OCI-LY3 (cell line): ENCODE measurements at regions not wholly inside any gene's neighbourhood (a gene's known extent, or its start where the extent isn't known, plus 50 kb on each side); places are given as distances from the start of the nearest gene placed in this dataset.
A peak's percentile ranks its signal among the peaks of the same experiment; 100 is the strongest.
"Not testable (repeated sequence)": the region's sequence is repeated elsewhere in the genome, so short reads cannot be mapped to it uniquely, and the experiment has no call there.

Source experiments
- H2AFZ ChIP-seq: fragments of 200-600, 300-600 bp; shearing (Covaris generic); 2 replicates; pipeline ENCODE4 v1.6.0; 2014; ENCODE audit warnings: antibody characterized with exemption, low read depth, low read length
- H3K27ac ChIP-seq: fragments of 200-600, 300-600 bp; sonication (generic); 2 replicates; pipeline ENCODE4 v1.5.1; 2014; ENCODE audit warnings: mild to moderate bottlenecking, low read length, moderate library complexity, mixed read lengths
- H3K27me3 ChIP-seq: fragments of 200-600, 300-600 bp; sonication (generic); 2 replicates; pipeline ENCODE4 v1.6.1; 2014; ENCODE audit warnings: low read depth, low read length, mixed read lengths
- H3K36me3 ChIP-seq: fragments of 200-600, 300-600 bp; sonication (generic); replicated peaks from 2 replicates; pipeline ENCODE3; 2014; ENCODE audit warnings: low read depth, low read length, mixed read lengths
- H3K4me1 ChIP-seq: fragments of 300-600, 200-600 bp; sonication (generic); 2 replicates; pipeline ENCODE4 v1.6.1; 2014; ENCODE audit warnings: low read length, mixed read lengths
- H3K4me2 ChIP-seq: fragments of 200-600, 300-600 bp; sonication (generic); 2 replicates; pipeline ENCODE4 v1.6.1; 2014; ENCODE audit warnings: low read length, mixed read lengths
- H3K4me3 ChIP-seq: fragments of 300-600, 200-600 bp; sonication (generic); 2 replicates; pipeline ENCODE4 v1.5.1; 2014; ENCODE audit warnings: antibody characterized with exemption, mild to moderate bottlenecking, low read length, moderate library complexity
- H3K79me2 ChIP-seq: fragments of 300-600, 200-600 bp; shearing (Covaris generic); 2 replicates; pipeline ENCODE4 v1.6.1; 2014; ENCODE audit warnings: mild to moderate bottlenecking, low read length, mixed read lengths
- H3K9ac ChIP-seq: fragments of 300-600, 200-600 bp; shearing (Covaris generic); 2 replicates; pipeline ENCODE4 v1.6.0; 2014; ENCODE audit warnings: mild to moderate bottlenecking, low read length, moderate library complexity
- H3K9me3 ChIP-seq: fragments of 200-600, 300-600 bp; shearing (Covaris generic); 2 replicates; pipeline ENCODE4 v1.6.1; 2014; ENCODE audit warnings: low read length, mixed read lengths; ENCODE audit not compliant: insufficient read depth
- H4K20me1 ChIP-seq: fragments of 200-600, 300-600 bp; sonication (generic); 2 replicates; pipeline ENCODE4 v1.6.1; 2016; ENCODE audit warnings: low read length, mixed read lengths; ENCODE audit not compliant: insufficient read depth
- EZH2phosphoT487 ChIP-seq: fragments of 200-600 bp; shearing (Covaris generic); IDR thresholded peaks from 2 replicates; pipeline ENCODE4 v1.6.1; 2018; ENCODE audit warnings: antibody characterized with exemption, mixed run types, low read depth
- TF ChIP-seq, protein P1 (sequence below): fragments of 200-600, 300-600 bp; sonication (generic); IDR thresholded peaks from 2 replicates; pipeline ENCODE4 v1.5.1; 2014; ENCODE audit warnings: antibody characterized with exemption, low read length, low read depth

DNA sequence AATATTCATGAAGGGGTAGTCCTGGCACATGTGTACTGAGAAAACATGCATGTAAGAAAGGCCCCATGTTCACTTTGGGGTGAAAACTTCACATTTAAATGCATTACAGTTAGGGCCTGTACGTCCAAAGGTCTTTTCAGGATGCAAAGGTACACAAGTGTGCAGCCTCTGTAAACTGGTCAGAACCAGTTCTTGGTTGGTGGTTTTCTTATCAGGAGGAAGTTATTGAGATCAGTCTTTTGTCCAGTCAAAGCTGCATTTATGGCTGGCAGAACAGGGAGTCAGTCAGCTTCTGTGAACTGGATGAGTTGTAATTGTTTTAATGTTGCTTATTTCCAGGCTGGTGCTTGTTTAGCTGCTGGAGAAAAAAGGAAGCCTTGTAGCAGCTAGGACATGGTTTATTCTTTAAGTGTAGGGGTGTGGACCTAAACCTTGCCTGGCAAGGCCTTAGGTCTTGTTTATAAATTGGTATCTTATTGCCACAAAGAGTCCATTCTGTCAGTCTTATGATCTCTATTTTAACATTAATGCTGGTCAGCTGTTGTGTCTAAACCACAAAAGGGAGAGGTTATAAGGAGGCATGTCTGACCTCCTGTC lies 1906.6 kb upstream of the TENM3 start:
- TF ChIP-seq, protein P1, sequence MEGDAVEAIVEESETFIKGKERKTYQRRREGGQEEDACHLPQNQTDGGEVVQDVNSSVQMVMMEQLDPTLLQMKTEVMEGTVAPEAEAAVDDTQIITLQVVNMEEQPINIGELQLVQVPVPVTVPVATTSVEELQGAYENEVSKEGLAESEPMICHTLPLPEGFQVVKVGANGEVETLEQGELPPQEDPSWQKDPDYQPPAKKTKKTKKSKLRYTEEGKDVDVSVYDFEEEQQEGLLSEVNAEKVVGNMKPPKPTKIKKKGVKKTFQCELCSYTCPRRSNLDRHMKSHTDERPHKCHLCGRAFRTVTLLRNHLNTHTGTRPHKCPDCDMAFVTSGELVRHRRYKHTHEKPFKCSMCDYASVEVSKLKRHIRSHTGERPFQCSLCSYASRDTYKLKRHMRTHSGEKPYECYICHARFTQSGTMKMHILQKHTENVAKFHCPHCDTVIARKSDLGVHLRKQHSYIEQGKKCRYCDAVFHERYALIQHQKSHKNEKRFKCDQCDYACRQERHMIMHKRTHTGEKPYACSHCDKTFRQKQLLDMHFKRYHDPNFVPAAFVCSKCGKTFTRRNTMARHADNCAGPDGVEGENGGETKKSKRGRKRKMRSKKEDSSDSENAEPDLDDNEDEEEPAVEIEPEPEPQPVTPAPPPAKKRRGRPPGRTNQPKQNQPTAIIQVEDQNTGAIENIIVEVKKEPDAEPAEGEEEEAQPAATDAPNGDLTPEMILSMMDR: no peak
- TF ChIP-seq EZH2phosphoT487: no peak
- H3K4me3 ChIP-seq: no peak overlapping the region
- no peak overlapping the region for H3K27ac ChIP-seq
- no peaks in the 10 kb centered on the region for H3K9me3 ChIP-seq
- H3K9ac ChIP-seq: no peak overlapping the region
- H3K4me1 ChIP-seq: no peaks in the 10 kb centered on the region
- H3K79me2 ChIP-seq: no peaks in the 10 kb centered on the region
- H4K20me1 ChIP-seq: no peaks in the 10 kb centered on the region
- no peaks in the 10 kb centered on the region for H3K36me3 ChIP-seq
- H3K4me2 ChIP-seq: no peak overlapping the region
- H2AFZ ChIP-seq: 0 out of 2 replicates have a peak overlapping the region, but pooled peaks have one; percentile 53
- H3K27me3 ChIP-seq: no peaks in the 10 kb centered on the region

DNA sequence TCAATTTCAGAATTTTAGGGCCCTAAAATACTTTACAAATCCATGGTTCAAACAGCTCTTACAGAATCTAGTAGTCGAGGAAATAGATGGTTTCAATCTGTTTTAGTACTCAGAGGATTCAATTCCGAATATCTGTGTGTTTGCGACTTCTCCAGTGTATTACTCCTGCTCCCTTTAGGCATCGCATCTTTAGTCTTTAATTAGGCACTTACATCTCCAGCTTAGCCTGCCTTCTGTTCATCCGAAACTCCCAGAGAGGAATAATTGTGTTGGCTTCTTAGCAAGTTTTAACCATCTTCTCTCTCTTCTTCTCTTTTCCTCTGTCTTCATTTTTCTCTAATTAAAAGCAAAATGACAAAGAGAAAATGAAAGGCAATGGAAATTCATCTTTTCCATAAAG lies 1901.3 kb upstream of the TENM3 start:
- no peaks in the 10 kb centered on the region for H3K79me2 ChIP-seq
- no peak overlapping the region for H3K9ac ChIP-seq
- no peak overlapping the region for H2AFZ ChIP-seq
- no peaks in the 10 kb centered on the region for H3K9me3 ChIP-seq
- no peak for TF ChIP-seq EZH2phosphoT487
- TF ChIP-seq, protein P1: no peak
- H3K36me3 ChIP-seq: no peaks in the 10 kb centered on the region
- H3K4me3 ChIP-seq: no peak overlapping the region
- no peaks in the 10 kb centered on the region for H3K27me3 ChIP-seq
- H3K27ac ChIP-seq: no peak overlapping the region
- H4K20me1 ChIP-seq: no peaks in the 10 kb centered on the region
- H3K4me2 ChIP-seq: no peak overlapping the region
- H3K4me1 ChIP-seq: no peaks in the 10 kb centered on the region

DNA sequence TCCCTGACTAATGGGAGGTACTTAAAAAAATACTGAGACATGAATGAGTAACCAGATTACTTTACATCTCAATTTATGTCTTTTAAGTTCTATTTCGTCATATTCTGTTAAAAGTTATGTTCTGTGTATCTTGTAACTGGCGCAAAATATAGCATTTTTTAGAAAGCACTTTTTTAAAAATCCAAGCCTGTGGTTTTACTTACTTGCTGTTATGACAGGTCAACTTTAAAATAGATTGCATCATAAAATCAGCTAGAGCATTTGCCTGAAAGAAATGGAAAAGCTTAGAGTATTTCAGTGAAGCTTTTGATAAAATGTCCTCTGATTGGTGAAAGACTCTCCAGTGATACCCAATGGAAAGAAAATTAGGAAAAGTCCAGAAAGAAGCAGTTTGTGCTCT lies 1892.3 kb upstream of the TENM3 start:
- no peak for TF ChIP-seq EZH2phosphoT487
- TF ChIP-seq, protein P1: no peak

DNA sequence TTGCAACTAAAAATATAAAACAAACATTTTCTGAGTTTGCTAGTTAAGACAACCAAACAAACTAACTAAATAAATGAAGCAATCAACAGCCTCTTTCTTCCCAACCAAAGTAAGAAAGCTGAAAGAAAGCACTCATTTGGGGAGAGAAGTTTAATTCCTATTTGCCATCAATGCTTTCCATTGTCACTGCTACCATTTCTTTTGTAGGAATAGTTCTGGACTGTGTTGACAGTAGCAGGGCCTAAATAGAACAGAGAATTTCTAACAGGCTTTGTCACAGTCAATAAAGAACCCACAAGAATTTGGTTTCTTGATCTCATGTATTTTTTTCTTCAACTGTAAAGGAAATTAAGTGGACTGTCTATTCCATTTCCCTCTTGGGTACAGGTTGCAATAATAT lies 1886.4 kb upstream of the TENM3 start:
- no peaks in the 10 kb centered on the region for H3K79me2 ChIP-seq
- no peak overlapping the region for H3K4me3 ChIP-seq
- H3K9me3 ChIP-seq: no peaks in the 10 kb centered on the region
- H3K36me3 ChIP-seq: no peaks in the 10 kb centered on the region
- no peak overlapping the region for H3K4me2 ChIP-seq
- no peaks in the 10 kb centered on the region for H4K20me1 ChIP-seq
- TF ChIP-seq EZH2phosphoT487: no peak
- TF ChIP-seq, protein P1: no peak
- H3K27me3 ChIP-seq: no peaks in the 10 kb centered on the region
- no peak overlapping the region for H2AFZ ChIP-seq
- H3K9ac ChIP-seq: no peak overlapping the region
- no peak overlapping the region for H3K27ac ChIP-seq
- peaks cover 8% of the 10 kb centered on the region for H3K4me1 ChIP-seq

More for the DNA sequence above, 1892.3 kb upstream of the TENM3 start:
- Histone ChIP-seq H3K4me3 (no peak overlapping the region), H3K9ac (no peak overlapping the region), H3K27ac (no peak overlapping the region), H3K4me2 (no peak overlapping the region), H3K79me2 (no peaks in the 10 kb centered on the region), H2AFZ (peak overlapping the region; percentile 24; the same call in 1 of the 2 replicates), H3K36me3 (no peaks in the 10 kb centered on the region), H3K9me3 (no peaks in the 10 kb centered on the region), H3K4me1 (no peaks in the 10 kb centered on the region; the same call in 1 of the 2 replicates), H3K27me3 (no peaks in the 10 kb centered on the region), H4K20me1 (no peaks in the 10 kb centered on the region)

DNA sequence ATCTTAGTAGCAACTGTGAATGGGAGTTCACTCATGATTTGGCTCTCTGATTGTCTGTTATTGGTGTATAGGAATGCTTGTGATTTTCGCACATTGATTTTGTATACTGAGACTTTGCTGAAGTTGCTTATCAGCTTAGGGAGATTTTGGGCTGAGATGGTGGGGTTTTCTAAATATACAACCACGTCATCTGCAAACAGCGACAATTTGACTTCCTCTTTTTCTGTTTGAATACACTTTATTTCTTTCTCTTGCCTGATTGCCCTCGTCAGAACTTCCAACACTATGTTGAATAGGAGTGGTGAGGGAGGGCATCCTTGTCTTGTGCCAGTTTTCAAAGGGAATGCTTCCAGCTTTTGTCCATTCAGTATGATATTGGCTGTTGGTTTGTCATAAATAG lies 1883.1 kb upstream of the TENM3 start:
- not testable (repeated sequence) for H3K27me3 ChIP-seq, H3K4me1 ChIP-seq, H3K4me2 ChIP-seq, H3K9me3 ChIP-seq, H3K9ac ChIP-seq, H3K27ac ChIP-seq, H3K4me3 ChIP-seq, H3K36me3 ChIP-seq, H2AFZ ChIP-seq, H4K20me1 ChIP-seq, H3K79me2 ChIP-seq
